UCSD-AML1 (cell line): ENCODE measurements at regions not wholly inside any gene's neighbourhood (a gene's known extent, or its start where the extent isn't known, plus 50 kb on each side); places are given as distances from the start of the nearest gene placed in this dataset.

Experiments used
- DNase-seq: peaks from one replicate; lab custom pipeline; 2025; ENCODE audit not compliant: unreplicated experiment; lab: John Stamatoyannopoulos, UW

- DNase-seq = no peak
Observed at GRCh38 chr12:91868054-91868453, 277.6 kb downstream of the BTG1 start.

DNA sequence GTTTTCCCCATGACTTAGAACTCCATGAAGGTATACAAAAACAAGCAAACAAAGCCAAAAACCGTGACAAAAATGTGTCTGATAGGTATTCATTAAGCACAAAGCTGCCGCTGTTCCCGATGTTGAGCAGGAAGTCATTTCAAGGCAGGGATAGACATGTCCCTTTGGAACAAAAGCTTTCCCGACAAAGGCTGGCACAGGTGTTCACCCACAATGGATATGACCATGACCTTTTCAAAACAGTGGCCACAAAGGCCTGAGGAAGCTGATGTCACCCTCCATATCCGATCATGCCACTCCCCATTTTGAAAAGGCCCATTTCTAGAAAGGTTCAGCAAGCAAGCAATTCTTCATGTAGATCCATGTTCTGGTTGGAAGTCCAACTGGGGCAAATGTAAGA, 279.1 kb downstream of the BTG1 start:
- DNase-seq = no peak

DNA sequence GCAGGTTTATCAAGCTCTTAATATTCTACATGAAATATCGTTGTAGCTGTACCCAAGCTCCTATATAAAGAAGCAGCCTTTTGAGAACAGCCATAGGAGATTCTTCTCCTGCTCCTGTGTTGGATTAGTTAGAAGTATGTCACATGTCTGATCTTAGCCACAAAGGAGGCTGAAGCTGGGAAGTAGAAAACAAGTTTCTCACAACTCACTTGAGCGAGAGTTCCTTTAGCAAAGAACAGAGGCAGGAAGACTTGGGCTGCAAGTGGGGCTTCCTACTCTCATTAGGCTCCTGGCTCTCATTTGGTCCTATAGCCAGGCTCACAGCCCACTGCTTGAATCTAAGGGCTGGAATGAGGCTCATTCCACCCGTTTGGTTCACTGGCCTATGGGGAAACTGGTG, 281.9 kb downstream of the BTG1 start:
- DNase-seq = no peak

DNA sequence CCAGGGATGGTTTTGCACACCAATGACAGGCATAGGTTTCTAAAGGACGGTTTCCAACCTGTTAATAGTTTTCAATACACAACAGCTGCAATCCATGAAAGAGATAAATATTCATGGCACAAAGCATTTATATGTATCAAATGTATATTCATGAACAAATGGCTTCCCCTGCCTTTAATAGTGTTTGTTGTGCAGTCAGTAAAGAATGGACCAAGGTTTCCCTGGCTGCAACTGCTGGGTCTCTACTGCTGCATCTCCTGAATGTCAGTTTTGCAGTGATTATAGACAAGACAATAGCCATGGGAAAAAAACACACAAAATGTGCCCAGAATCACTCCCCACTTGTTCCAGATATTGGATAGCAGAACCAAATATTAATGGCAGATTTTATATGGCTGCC, 284.1 kb downstream of the BTG1 start:
- no peak for DNase-seq

- no peak for DNase-seq
Observed at GRCh38 chr12:91859347-91859746, 286.3 kb downstream of the BTG1 start.

DNA sequence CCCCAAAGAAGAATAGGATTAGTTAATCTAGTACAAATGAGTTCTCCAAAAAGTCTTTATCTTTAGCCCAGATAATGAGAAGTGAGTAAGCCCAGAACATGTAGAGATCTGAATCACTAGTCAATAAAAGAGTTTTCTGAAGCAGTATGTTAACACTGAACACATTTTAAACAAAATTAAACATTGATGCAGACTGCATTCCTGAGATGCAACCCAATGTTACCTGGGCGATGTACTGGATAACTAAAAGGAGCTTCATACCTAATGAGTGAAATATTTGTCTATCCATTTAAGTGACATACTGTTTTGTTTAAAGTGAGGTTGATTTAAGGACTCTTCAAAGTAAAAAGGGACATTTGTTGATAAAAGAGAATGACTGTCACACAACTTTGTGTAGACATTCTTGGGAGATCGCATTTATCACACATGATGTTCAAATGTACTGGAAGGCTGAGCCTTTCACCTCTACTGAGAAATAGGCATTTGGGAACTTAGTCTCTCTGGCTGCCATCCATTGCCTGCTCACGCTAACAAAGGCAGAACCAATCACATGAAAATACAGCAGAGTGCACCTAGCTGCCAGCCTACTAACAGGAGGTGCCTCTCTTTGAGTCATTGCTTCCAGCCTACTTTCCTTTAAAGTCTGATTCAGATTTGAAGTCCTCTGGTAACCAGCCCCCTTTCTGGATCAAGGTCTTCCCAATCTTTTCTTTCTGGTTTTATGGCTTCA, 287.7 kb downstream of the BTG1 start:
- DNase-seq = no peak

GRCh38 chr12:91854725-91855124, 290.9 kb downstream of the BTG1 start:
- DNase-seq = no peak

DNA sequence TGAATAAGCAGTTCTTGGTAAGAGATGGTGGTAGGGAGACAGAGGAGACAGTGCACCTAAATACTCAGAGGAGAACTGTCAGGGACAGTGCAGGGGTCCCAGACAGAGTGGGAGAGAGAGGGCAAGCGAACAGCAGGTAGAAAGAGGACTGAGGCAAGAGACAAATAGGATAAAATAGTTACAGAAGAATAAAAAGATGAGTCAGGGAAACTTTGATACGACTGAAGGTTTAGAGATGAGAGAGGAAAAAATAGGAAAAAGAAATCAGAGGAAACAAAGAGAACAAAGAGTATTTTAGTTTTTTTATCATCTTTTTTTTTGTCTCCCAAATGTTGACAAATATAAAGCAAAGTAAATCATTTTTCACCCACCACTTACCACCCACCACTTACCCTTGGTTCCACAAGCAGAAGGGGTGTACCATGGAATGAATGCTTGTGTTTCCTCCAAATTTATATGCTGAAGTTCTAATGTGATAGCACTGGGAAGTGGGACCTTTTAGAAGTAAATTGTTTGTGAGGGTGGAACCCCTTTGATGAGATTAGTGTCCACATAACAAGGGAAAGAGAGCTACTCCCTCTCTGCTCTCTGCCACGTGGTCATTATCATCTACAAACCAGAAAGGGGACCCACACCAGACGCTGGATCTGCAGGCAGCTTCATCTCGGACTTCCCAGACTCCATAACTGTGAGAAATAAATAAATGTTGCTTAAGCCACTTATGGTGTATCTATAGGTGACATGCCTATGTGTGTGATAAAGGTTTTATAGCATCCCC, 292.1 kb downstream of the BTG1 start:
- no peak for DNase-seq

- DNase-seq = no peak
Observed at GRCh38 chr12:91852634-91853033, 293.0 kb downstream of the BTG1 start.

- no peak for DNase-seq
Observed at GRCh38 chr12:91851741-91852477, 293.7 kb downstream of the BTG1 start.

DNA sequence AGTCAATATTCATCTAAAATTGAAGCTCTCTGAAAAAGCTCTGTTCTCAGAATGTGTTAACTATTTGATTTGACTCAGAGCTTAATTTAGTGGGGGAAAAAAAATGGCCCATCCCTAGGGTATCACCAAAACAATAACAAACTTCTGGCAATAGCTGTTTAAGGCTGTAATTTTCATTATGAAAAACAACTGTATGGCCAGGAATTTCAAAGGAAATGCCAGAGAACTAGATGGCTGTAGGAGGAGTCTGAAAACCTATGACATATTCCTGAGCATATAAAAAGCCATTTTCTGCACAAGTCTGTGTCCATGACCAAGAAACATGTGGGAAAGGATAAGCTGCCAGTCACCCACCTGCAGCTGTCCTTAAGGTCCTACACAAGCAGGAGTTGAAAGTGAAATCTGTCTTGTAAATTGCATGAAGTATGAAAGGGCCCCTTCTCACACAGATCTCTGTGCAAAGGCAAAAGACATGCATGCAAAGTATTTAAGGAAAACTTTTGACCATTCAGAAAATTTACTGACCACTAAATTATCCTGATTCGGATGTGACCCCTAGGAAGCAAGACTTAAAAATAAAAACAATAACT, 299.1 kb downstream of the BTG1 start:
- DNase-seq = no peak

DNA sequence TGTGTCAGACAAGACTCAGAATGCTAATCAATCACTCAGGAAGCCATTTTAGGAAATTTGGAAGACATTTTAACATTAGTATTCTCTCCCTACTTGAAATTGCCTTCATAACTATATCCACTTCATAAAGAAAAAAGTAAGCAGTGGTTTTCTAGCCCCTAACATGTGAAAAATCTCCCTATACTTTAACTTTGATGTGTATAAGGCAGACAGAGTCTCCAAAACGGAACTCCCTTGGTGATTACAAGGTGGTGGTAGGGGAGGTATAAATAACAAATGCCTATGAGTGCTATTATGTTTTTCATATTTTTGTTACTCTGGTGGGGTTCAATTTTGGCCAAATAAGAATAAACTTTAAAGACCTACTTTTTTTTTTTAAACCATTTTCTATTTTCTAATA, 300.3 kb downstream of the BTG1 start:
- no peak for DNase-seq

DNA sequence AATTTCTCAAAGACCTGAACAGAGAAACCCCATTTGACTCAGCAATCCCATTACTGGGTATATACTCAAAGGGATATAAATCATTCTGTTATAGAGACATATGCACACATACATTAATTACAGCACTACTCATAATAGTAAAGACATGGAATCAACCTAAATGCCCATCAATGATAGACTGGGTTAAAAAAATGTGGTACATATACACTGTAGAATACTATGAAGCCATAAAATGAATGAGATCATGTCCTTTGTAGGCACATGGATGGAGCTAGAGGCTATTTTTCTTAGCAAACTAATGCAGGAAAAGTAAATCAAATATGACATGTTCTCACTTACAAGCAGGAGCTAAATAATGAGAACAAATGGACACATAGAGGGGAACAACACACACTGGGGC, 303.8 kb downstream of the BTG1 start:
- DNase-seq = no peak

GRCh38 chr12:91836696-91837095, 308.9 kb downstream of the BTG1 start:
- no peak for DNase-seq

DNA sequence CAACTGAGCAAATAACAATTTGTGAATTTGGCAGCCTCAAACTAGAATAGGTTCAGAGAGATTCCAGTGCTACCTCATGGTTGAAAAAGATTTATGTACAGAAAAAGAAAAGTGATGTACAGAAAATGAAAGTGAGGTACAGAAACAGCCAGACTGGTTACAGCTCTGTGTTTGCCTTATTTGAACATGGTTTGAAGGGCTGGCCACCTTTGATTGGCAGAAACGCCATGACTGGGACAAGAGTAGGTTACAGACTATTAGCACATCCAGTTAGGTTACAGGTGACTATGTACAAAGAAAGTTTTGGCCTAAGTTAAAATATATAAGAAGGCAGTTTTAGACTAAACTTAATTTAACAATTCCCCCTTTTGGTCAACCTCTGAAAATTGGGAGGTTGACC, 309.4 kb downstream of the BTG1 start:
- no peak for DNase-seq

DNA sequence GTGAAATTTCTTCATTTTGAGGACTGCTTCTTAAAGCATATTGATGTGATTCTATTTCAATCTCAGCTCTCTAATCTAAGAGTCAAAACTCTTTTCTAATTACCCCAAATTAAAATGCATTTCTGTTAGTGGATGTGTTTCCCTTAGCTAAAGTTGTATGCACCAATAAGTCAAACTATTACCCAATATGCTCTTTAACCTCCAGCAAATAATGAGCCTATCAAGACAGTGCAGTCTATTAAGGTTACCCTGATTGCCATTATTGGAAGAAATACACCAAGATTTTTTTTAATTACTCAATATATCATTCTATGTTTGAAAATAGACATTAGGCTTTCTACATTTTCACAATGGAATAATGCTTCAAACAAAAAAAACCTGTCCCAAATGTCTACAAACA, 310.0 kb downstream of the BTG1 start:
- no peak for DNase-seq

GRCh38 chr12:91833780-91834359, 311.8 kb downstream of the BTG1 start:
- DNase-seq = no peak

DNA sequence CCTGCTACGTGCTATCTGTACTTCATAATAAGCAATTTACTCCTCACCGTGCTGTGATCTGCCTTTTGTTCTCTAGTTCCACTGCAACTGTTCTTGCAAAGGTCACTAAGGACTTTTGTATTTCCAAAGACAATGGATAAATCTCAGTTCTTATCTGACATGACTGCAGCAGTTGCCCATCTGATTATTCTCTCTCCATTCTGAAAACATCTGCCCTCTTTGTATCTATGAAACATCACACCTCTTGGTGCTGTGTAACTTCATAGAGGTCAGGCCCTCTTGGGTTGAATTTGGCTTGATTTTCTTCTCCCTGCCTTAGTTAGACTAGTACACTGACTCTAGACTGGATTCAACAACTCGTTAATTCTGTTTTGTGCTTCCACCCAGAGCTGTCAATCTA, 319.6 kb downstream of the BTG1 start:
- no peak for DNase-seq

- DNase-seq = no peak
Observed at GRCh38 chr12:91824991-91825390, 320.7 kb downstream of the BTG1 start.

DNA sequence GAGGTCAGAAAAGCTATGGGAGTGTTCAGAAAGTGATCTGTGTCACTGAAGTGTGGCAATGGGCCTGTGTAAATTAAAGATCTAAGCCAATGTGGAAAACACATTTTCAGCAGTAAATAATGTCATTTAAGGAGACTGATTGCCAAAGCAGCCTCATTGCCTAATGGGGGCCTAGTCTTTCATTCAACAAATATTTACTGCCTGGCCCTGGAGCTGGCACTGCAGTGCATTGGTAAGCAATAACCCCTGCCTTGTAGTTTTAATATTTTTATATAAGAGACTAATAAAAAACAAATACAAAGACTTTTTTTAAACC, 326.6 kb downstream of the BTG1 start:
- no peak for DNase-seq
